ENCODE measurements at regions not wholly inside any gene's neighbourhood (a gene's known extent, or its start where the extent isn't known, plus 50 kb on each side); places are given as distances from the start of the nearest gene placed in this dataset.

GRCh38 chr9:89720696-89721175, 115.9 kb downstream of the GADD45G start:
- H3K4me3 ChIP-seq, result no peak overlapping the region
- H3K4me1 ChIP-seq, result no peaks in the 10 kb centered on the region
- TF ChIP-seq CTCF (IDR thresholded peaks at IDR 0.05), result no peak
- peaks cover 0 to 3% of the 10 kb centered on the region in 2 donors for H3K9me3 ChIP-seq
- no peaks in the 10 kb centered on the region for H3K36me3 ChIP-seq
- DNase-seq (ENCODE audit: low spot score in 2 of 2), result no peak
- no peak overlapping the region for H3K27ac ChIP-seq
- H3K27me3 ChIP-seq, result no peaks in the 10 kb centered on the region
- intact Hi-C loops (cut with DNase I), result no loop called here

GRCh38 chr9:89721176-89721700, 116.4 kb downstream of the GADD45G start:
- Histone ChIP-seq H3K27ac (no peak overlapping the region), H3K4me1 (no peaks in the 10 kb centered on the region), H3K9me3 (peaks cover 0 to 3% of the 10 kb centered on the region in 2 donors), H3K4me3 (no peak overlapping the region), H3K36me3 (no peaks in the 10 kb centered on the region), H3K27me3 (no peaks in the 10 kb centered on the region)
- DNase-seq (ENCODE audit: low spot score in 2 of 2), result no peak
- intact Hi-C loops (cut with DNase I), result no loop called here
- TF ChIP-seq CTCF (IDR thresholded peaks at IDR 0.05), result no peak

- no peak for DNase-seq (ENCODE audit: low spot score in 2 of 2)
- peaks cover 0 to 3% of the 10 kb centered on the region in 2 donors for H3K9me3 ChIP-seq
- H3K27ac ChIP-seq, result no peak overlapping the region
- intact Hi-C loops (cut with DNase I), result no loop called here
- no peak for TF ChIP-seq CTCF (IDR thresholded peaks at IDR 0.05)
- no peaks in the 10 kb centered on the region for H3K27me3 ChIP-seq
- H3K36me3 ChIP-seq, result no peaks in the 10 kb centered on the region
- H3K4me1 ChIP-seq, result no peaks in the 10 kb centered on the region
- H3K4me3 ChIP-seq, result no peak overlapping the region
Observed at GRCh38 chr9:89721971-89722530, 117.2 kb downstream of the GADD45G start.

- Histone ChIP-seq H3K9me3 (peaks cover 0 to under 1% of the 10 kb centered on the region in 2 donors), H3K36me3 (no peaks in the 10 kb centered on the region), H3K27me3 (no peaks in the 10 kb centered on the region), H3K4me1 (no peaks in the 10 kb centered on the region), H3K27ac (no peak overlapping the region), H3K4me3 (no peak overlapping the region)
- intact Hi-C loops (cut with DNase I), result no loop called here
- no peak for TF ChIP-seq CTCF (IDR thresholded peaks at IDR 0.05)
- no peak for DNase-seq (ENCODE audit: low spot score in 2 of 2)
Observed at GRCh38 chr9:89722712-89723111, 117.9 kb downstream of the GADD45G start.

- TF ChIP-seq CTCF (IDR thresholded peaks at IDR 0.05), result no peak
- Histone ChIP-seq H3K9me3 (no peaks in the 10 kb centered on the region), H3K36me3 (no peaks in the 10 kb centered on the region), H3K4me3 (no peak overlapping the region), H3K27me3 (no peaks in the 10 kb centered on the region), H3K4me1 (no peaks in the 10 kb centered on the region), H3K27ac (no peak overlapping the region)
- DNase-seq (ENCODE audit: low spot score in 2 of 2), result no peak
- intact Hi-C loops (cut with DNase I), result no loop called here
Observed at GRCh38 chr9:89723469-89724100, 118.8 kb downstream of the GADD45G start.

All from ascending aorta (tissue), 2 donors.